Heart right ventricle (tissue), 16 donors: ENCODE measurements at regions not wholly inside any gene's neighbourhood (a gene's known extent, or its start where the extent isn't known, plus 50 kb on each side); places are given as distances from the start of the nearest gene placed in this dataset.

Source experiments
- ATAC-seq, 8 donors: fragments of 200-7000 bp; cut with Tn5 transposase; one replicate each; pipeline ENCODE4 v1.9.1; 2020; ENCODE audit warnings: mild to moderate bottlenecking in 8 of 8, moderate library complexity in 8 of 8, moderate number of reproducible peaks in 1 of 8
- DNase-seq, 2 donors: peaks; one replicate each; pipeline ENCODE4 v3.0.0-alpha.2; 2020
- H3K27ac ChIP-seq, 10 donors: fragments of 200-600 bp; sonication (generic) in 2 of 10; one replicate each; pipeline versions ENCODE4 v1.5.0 to v1.8.0; 2020 to 2022; ENCODE audit warnings: mild to moderate bottlenecking in 3 of 10
- H3K27me3 ChIP-seq, 7 donors: fragments of 200-600 bp; one replicate each; pipeline ENCODE4 v1.8.0; 2021 to 2022; ENCODE audit warnings: mild to moderate bottlenecking in 2 of 7
- H3K36me3 ChIP-seq, 9 donors: fragments of 200-600 bp; sonication (generic) in 1 of 9; one replicate each; pipeline versions ENCODE4 v1.5.0 to v1.8.0; 2020 to 2022; ENCODE audit warnings: mild to moderate bottlenecking in 2 of 9
- H3K4me1 ChIP-seq, 9 donors: fragments of 200-600 bp; sonication (generic) in 1 of 9; one replicate each; pipeline versions ENCODE4 v1.5.0 to v1.8.0; 2020 to 2022; ENCODE audit warnings: mild to moderate bottlenecking in 4 of 9
- H3K4me3 ChIP-seq, 10 donors: fragments of 200-600 bp; sonication (generic) in 2 of 10; one replicate each; pipeline versions ENCODE4 v1.5.0 to v1.8.0; 2020 to 2022; ENCODE audit warnings: mild to moderate bottlenecking in 7 of 10, moderate library complexity in 2 of 10
- H3K9me3 ChIP-seq, 11 donors: fragments of 200-600 bp in 10 of 11; sonication (generic) in 2 of 11; one replicate each; pipeline versions ENCODE4 v1.5.0 to v1.8.0; 2013 to 2022; ENCODE audit warnings: mild to moderate bottlenecking in 2 of 11, control low read depth in 1 of 11, moderate library complexity in 1 of 11
- WGBS, 2 donors: extraction: QIAGEN DNeasy Blood & Tissue Kit; methylation state at CpG; one replicate each; pipeline ENCODE4 v1.1.7; 2013; ENCODE audit warnings: inconsistent platforms in 1 of 2; 5-methylcytosine and 5-hydroxymethylcytosine counted together
- intact Hi-C, 10 donors: fragments of 100-400 bp; cut with DNase I; formaldehyde crosslinking; loops; one replicate each; pipeline versions ENCODE4 v1.11.1 to v1.14.2; 2022
- TF ChIP-seq, protein P1 (sequence below), 9 donors: fragments of 200-600 bp; sonication (generic) in 2 of 9; IDR thresholded peaks; one replicate each; pipeline versions ENCODE4 v1.5.0 to v1.8.0; 2021 to 2022; ENCODE audit warnings: antibody characterized with exemption in 9 of 9, mild to moderate bottlenecking in 5 of 9, moderate library complexity in 1 of 9
- donor health status: Arrhythmogenic right ventricular cardiomyopathy.
- donor health status: ischemic (EF 13 %, LVEDD 7.1; RV severe dilation, severe dysfunction).
- donor health status: healthy with polysubstance abuse.
- donor health status: DM: no; HTN: yes; CAD: no.
- donor health status: DM: no; HTN: no; CAD: no.
- donor health status: ischemic (EF 25% LVEDD 6.9; RV normal size, moderate dysfunction).
- donor health status: ischemic (EF 25% LVEDD 5.7; RV mildly dilated, moderate dysfunction).
- donor health status: healthy.
- donor health status: DM: yes; HTN: yes; CAD: no.
- donor health status: Ischemic cardiomyopathy.
- donor health status: ischemic (EF 35%, LVEDD 5.7; RV mildly dilated, moderate dysfunction).
- donor health status: nonischemic (EF 11% LVEDD 7.7; RV severe dilation, severe dysfunction).
- donor health status: DM: yes; HTN: yes; CAD: no.
- donor health status: PGD.
- donor health status: ischemic (EF 29% LVEDD 5.4; RV normal size, mild dysfunction).
- donor health status: nonischemic (EF 23%, LVEDD 6.1; RV moderate dilation, normal function).

DNA sequence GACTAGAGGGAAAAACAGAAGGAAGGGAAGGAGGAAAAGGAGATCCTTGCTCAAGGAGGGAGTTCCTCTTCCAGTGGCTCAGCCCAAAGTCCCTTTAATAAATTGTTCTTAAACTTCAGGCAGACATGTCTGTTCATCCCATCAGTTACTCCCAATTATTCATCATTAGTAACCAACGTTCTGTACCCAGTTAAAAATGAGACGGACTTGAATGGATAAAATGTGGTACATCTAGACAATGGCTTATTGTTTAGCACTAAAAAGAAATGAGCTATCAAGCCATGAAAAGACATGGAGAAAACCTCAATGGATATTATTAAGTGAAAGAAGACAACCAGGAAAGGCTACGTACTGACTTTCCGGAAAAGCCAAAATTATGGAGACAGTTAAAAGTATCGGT is 50.8 kb upstream of the ACSL3 start:
- H3K27ac ChIP-seq: no peak overlapping the region
- no peaks in the 10 kb centered on the region for H3K27me3 ChIP-seq
- H3K4me3 ChIP-seq: no peak overlapping the region
- intact Hi-C loops: no loop called here
- H3K4me1 ChIP-seq: peaks cover 0 to 22% (median 8%) of the 10 kb centered on the region in 9 donors
- no peak for ATAC-seq
- no peaks in the 10 kb centered on the region for H3K9me3 ChIP-seq
- no peaks in the 10 kb centered on the region for H3K36me3 ChIP-seq
- 90% methylated on average over 5 of the region's 5 CpGs for WGBS, 2 donors
- no peak for DNase-seq
- TF ChIP-seq, protein P1, sequence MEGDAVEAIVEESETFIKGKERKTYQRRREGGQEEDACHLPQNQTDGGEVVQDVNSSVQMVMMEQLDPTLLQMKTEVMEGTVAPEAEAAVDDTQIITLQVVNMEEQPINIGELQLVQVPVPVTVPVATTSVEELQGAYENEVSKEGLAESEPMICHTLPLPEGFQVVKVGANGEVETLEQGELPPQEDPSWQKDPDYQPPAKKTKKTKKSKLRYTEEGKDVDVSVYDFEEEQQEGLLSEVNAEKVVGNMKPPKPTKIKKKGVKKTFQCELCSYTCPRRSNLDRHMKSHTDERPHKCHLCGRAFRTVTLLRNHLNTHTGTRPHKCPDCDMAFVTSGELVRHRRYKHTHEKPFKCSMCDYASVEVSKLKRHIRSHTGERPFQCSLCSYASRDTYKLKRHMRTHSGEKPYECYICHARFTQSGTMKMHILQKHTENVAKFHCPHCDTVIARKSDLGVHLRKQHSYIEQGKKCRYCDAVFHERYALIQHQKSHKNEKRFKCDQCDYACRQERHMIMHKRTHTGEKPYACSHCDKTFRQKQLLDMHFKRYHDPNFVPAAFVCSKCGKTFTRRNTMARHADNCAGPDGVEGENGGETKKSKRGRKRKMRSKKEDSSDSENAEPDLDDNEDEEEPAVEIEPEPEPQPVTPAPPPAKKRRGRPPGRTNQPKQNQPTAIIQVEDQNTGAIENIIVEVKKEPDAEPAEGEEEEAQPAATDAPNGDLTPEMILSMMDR (IDR thresholded peaks at IDR 0.05): no peak
